Fibroblast of skin of right quadriceps (primary cell): ENCODE measurements at regions not wholly inside any gene's neighbourhood (a gene's known extent, or its start where the extent isn't known, plus 50 kb on each side); places are given as distances from the start of the nearest gene placed in this dataset.
A peak's percentile ranks its signal among the peaks of the same experiment; 100 is the strongest.

Experiments used
- DNase-seq: peaks from one replicate; pipeline ENCODE4 v3.0.0-alpha.2; 2013

- peak; percentile 13 for DNase-seq
Measured at GRCh38 chr1:187326557-187326956, 497.8 kb downstream of the PLA2G4A start.

- no peak for DNase-seq
Measured at GRCh38 chr1:187336441-187337168, 507.9 kb downstream of the PLA2G4A start.

DNA sequence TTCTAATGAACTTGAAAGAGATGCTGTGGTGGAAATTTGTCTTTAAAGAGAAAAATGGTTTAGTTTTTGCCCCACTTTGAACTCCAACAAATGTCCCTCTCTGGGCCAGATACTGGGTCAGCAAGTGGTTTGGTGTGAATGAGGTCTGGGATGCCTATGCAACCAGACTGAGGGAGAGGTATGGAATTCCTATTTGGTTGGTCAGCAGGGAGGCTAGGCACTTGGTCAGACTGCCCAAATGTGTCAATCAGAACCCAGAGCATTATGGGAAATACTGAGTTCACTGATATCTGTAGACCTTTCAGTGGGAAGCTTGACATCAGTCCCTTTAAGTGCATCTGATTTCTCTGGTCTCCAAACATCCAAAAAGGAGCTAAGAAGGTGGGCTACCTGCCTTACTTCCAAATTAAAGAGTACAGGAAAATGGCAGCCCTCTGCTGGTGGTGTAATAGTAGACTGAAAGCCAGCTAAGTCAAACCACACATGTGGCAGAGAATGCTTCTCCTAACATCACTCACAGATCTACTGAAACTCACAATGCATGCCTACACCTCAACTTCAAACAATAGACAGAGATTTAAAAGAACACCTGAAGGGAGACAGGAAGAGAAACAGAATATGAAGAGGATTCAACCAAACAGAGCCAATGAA is 510.1 kb downstream of the PLA2G4A start:
- no peak for DNase-seq

DNA sequence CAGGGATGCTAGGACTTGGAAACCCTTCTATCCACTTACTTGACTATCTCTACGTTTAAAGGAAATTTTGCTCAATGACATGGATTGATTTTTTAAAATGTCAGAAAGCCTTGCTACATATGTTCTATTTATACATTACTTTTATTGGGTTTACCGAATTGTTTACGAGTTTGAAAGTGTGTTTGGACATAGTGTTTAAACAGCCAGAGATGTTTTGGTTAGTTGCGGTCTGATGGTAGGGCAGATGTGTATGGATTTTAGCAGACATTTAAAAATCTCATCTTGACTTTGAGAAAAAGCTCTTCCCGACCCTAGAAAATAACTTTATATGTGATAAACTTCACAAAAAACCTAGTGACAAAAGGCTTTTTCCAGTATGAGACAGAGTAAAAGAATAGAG is 513.7 kb downstream of the PLA2G4A start:
- DNase-seq: no peak

DNA sequence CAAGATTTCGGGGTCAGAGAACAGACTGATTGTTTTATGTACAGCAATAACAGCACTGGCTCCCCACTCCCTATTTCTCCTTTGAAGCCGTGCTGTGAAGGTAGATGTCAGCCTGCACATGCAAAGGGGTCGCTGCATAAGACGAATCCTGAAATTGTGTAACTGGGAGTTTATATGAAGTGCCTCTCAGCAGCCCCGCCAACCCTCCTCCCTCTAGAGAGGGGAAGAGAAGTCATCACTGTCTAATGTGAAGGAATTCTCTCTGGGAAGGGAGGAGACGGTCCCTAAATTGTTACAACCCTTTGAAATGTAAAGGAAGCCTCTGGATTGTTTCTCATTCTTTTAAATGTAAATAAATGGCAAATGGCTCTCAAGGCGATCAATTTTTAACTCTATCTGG is 545.3 kb downstream of the PLA2G4A start:
- DNase-seq: no peak

DNA sequence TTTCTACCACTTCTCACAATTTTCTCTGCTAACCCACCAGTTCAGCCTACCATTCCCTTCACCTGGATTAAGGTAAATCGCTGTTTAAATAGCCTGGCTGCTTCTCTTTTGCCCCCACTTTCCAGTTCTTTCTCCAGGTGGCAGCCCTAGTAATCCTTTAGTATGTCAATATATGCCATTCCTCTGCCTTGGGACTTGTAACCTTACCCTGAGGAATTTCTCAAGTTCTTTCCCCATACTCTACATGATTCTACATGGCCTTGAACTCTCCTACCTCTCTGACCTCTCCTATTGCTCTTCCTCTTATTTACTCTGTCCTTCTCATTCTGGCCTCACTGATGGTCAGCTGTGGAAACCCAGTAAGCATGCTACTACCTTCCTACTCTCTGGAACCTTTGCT is 546.0 kb downstream of the PLA2G4A start:
- no peak for DNase-seq

DNA sequence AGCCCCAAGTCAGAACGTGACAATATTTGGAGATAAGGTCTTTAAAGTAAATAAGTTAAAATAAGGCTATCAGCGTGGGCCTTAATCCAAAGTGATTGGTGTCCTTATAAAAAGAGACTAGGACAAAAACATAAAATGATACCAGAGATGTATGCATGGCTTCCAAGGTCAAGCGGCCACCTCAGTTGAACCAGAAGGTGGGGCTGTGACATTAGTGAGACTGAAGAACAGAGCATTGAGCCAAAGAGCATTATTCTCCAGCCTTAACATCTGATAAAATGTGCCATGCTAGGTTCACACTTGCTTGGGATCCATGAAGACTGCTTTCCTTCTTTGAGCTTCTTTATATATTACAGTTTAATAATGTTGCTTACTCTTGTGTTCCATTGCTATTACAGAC is 554.6 kb downstream of the PLA2G4A start:
- DNase-seq: no peak

DNA sequence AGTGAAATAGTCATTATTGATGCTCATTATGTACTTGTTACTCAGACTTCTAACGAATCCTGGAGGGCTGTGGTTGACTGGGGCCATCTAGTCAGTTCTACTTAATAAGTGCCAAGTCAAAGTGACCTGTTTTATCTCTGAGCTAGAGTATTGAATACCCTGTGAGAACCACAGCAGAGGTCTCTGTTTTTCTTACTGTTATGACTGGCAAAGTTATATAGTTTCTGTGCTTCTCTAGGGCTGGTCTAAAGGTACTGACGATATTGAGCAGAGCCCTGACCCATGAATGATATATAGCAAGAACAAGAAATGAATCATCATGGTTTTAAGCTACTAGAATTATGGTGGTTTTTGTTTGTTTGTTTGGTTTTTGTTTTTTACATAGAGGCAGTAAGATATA is 555.8 kb downstream of the PLA2G4A start:
- DNase-seq: no peak

- no peak for DNase-seq
Measured at GRCh38 chr1:187390215-187390818, 561.6 kb downstream of the PLA2G4A start.

DNA sequence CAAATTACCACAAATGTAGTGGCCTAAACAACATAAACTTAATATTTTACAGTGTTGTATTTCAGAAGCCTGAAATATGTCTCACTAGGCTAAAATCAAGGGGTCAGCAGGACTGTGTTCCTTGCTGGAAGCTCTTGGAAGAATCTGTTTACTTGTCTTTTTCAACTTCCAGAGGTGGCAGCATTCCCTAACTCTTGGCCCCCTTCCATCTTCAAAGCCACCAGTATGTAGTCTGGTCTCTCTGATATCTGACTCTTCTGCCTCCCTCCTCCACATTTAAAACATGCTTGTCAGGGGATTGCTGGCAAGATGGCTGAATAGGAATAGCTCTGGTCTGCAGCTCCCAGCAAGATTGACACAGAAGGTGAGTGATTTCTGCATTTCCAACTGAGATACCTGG is 567.5 kb downstream of the PLA2G4A start:
- DNase-seq: peak; percentile 7

DNA sequence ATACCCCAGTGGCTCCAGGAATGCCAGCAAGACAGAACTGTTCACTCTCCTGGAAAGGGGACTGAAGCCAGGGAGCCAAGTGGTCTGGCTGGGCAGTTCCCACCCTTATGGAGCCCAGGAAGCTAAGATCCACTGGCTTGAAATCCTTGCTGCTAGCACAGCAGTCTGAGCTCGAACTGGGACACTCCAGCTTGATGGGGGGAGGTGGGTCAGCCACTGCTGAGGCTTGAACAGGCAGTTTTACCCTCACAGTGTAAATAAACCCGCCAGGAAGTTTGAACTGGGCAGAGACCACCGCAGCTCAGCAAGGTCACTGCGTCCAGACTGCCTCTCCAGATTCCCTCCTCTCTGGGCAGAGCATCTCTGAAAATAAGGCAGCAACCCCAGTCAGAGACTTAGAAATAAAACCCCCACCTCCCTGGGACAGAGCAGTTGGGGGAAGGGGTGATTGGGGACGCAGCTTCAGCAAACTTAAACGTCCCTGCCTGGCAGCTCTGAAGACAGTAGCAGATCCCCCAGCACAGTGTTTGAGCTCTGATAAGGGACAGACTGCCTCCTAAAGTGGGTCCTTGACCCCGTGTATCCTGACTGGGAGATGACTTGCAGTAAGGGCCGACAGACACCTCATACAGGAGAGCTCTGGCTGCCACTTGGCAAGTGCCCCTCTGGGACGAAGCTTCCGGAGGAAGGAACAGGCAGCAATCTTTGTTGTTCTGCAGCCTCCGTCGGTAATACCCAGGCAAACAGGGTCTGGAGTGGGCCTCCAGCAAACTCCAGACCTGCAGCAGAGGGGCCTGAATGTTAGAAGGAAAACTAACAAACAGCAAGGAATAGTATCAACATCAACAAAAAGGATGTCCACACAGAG is 568.4 kb downstream of the PLA2G4A start:
- DNase-seq: no peak

DNA sequence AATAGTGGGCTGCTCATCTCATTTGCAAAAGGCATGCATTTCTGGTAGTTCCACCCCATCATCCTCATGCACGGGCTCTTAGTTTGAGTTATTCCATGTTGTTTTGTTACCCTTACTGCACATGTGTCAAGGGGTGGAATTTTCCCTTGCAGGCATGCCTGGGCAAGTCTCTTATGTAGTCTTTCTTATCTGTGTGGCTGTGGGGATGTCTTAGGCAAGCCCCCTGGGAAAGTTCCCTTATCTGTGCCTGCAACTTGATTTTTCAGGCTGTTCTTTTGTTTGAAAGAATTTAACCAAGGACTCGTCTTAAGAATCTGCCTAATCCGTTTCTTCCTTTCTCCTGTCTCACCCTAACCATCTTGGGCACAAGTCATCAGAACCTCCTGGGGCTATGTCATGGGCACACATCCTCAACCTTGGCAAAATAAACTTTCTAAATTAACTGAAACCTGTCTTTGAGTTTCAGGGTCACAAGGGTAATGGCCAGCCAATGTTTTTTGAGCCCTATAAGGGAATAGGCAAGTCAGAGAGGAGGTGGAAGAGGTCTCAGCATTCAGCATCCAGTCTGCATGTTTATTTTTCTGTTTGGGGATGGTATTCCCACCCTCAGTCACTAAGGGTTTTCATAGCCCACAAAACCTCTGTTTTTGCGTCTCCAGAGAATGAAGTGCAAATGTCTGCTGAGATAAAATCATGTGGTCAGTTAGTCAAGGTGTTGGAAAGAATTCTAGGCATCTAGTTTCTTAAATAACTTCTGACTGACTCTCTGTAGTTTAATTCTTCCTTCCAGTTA is 579.7 kb downstream of the PLA2G4A start:
- DNase-seq: no peak

- no peak for DNase-seq
Measured at GRCh38 chr1:187409341-187409740, 580.6 kb downstream of the PLA2G4A start.

DNA sequence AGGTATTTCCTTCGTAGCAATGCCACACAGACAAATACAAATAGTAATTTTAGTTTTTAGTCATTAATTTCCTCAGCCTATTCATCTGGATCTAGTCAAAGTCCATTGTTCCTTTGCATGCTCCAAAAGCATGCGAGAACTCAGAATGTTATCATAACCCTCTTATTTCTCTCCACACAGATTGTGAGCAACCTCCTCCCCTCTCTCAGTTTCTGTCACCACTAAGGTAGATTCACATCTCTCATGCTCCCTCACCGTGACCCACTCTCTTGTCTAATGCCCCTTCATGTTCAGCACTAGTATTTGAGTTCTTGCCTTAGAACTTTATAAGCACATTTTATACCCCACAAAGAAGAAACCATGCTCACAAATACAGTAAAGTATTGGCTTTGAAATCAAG is 582.4 kb downstream of the PLA2G4A start:
- no peak for DNase-seq

DNA sequence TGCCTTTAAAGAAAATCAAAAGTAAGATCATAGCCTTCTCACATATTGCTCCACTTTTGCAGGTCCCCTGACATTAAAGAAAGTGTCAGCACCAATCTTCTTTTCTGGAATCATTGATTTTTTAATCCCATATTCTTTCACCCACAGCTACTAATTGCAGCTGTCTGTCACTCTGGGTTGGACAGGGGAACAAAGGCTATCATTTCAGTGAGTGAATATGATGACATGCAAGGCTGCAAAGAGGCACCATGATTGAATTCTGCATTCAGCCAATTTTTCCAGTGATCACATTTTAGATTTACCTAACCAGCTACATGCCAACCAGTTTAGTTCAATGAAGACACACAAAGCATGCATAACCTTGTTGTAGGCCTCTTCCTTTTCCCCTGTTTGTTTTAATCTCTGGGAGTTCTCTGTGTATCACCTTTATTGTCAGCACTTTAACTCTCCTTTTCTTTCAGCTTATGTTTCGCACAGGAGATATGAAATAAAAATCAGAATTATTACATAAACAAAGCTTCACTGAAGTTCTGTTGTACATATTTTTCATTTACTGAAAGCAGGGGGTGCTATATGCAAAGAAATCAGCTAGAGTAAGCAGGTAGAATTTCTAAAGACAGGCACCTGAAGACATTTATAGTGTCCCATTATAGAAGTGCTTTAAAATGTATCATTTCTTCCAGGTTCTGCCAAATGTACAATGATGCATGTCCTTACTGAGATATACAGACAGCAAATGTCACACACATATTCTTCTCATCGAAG is 584.8 kb downstream of the PLA2G4A start:
- DNase-seq: no peak

DNA sequence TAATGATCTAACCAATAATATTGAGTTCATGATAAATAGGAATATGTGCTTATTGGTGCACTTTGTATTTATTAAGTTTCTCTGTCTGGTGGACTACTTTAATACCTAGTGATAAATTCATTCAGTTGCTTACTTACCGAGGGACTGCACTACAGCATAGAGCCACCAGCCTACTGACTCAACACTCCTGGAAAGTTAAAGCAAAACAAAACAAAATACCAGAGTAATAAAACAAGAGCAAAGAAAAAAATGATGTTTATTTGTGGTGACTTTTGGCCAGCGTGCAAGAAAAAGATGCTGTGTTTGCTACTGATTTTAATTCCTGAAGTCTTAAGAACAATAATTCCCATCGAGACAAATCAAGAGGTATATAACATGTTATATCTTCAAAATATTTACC is 586.3 kb downstream of the PLA2G4A start:
- DNase-seq: no peak

DNA sequence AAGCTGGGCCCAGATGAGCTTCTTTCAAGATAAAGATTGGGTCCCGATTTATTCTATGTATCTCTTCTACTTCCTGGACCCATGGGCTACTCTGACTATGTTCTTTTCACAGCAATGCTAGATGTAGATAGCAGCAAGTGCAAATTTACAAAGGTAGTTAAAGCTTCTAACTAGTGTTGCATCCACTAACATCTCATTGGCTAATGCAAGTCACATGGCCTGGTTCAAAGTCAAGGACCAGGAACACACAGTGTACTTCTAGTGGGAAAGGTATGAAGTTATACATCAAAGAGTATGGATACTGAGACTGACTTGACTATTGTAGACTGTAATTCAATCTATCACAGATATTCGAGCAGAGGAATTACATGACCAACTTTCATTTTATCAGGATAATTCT is 588.8 kb downstream of the PLA2G4A start:
- no peak for DNase-seq

GRCh38 chr1:187433598-187433997 is 604.8 kb downstream of the PLA2G4A start:
- peak; percentile 5 for DNase-seq

GRCh38 chr1:187442603-187443002 is 613.9 kb downstream of the PLA2G4A start:
- no peak for DNase-seq

- DNase-seq: no peak
Measured at GRCh38 chr1:187443939-187444338, 615.2 kb downstream of the PLA2G4A start.

DNA sequence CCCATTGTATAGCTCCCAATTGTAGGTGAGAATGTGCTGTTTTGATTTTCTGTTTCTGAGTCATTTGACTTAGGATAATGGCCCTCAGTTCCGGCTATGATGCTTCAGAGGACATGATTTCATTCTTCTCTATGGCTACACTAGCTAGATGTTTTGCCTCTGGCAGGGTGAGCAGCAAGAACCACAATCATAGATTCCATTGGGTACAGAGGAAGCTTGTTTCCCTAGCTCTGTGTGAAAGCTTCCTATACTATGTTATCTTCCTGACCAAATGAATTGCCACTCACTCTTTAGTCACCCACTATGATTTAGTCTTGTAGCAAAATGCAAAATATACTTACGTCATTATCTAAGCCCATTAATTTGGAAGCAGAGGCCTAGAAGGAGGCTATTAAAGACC is 616.3 kb downstream of the PLA2G4A start:
- no peak for DNase-seq

- no peak for DNase-seq
Measured at GRCh38 chr1:187451238-187451637, 622.5 kb downstream of the PLA2G4A start.
